ENCODE measurements at regions not wholly inside any gene's neighbourhood (a gene's known extent, or its start where the extent isn't known, plus 50 kb on each side); places are given as distances from the start of the nearest gene placed in this dataset.

DNA sequence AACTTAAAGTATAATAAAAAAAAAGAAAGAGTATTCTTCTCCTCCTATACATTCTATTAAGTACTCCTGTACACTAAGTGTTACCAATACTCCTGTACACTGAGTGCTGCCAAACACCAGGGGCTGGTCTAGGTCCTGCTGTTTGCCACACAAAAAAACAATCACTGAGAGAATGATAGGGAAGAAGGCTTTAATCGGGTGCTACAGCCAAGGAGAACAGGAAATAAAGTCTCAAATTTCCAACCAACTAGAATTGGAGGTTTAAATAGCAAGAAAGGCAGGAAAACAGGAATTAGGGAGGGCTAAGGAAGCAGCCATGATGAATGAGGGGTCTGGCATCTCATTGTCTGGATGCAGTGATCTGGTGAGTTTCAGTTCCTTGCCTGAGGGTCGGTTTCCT, 239.8 kb downstream of the ZNF674 start:
- WGBS (ENCODE audit: extremely low coverage, insufficient read length, low lambda C conversion rate), result no CpG with 5 or more reads among the region's 2 CpGs
- H3K27ac Mint-ChIP-seq, result no peak overlapping the region
- Histone ChIP-seq H4K5ac (ENCODE audit: insufficient read length, low read depth, low read length) (no peak overlapping the region), H3K56ac (ENCODE audit: insufficient read length, low read depth, low read length) (no peak overlapping the region), H3K27me3 (ENCODE audit: insufficient read depth, low read length) (no peaks in the 10 kb centered on the region), H4K8ac (replicated peaks; ENCODE audit: insufficient read length, low read depth, low read length) (no peak overlapping the region), H3K27ac (ENCODE audit: insufficient read length, low read depth, low read length) (no peak overlapping the region), H3K4ac (ENCODE audit: low read depth, low read length) (no peak overlapping the region), H3K79me2 (ENCODE audit: insufficient read depth, low read length) (no peaks in the 10 kb centered on the region), H2BK120ac (ENCODE audit: low read depth, low read length, poor library complexity, severe bottlenecking) (no peak overlapping the region), H2BK15ac (ENCODE audit: low read depth, low read length) (no peak overlapping the region), H3T11ph (ENCODE audit: low read length) (no peak overlapping the region), H3K23ac (ENCODE audit: insufficient read length, low read depth, low read length) (no peak overlapping the region), H2BK12ac (ENCODE audit: insufficient read length, low read depth, low read length) (no peak overlapping the region), H3K9me3 (ENCODE audit: control insufficient read depth, low read depth, low read length) (peaks cover 18% of the 10 kb centered on the region), H4K20me1 (ENCODE audit: control insufficient read depth, insufficient read depth, insufficient read length) (no peaks in the 10 kb centered on the region), H3K14ac (ENCODE audit: insufficient read depth, low read length) (no peak overlapping the region), H3K9ac (ENCODE audit: extremely low read depth, insufficient read length, low read length) (no peak overlapping the region), H3K23me2 (ENCODE audit: insufficient read length, low read depth, low read length, poor library complexity, severe bottlenecking) (no peaks in the 10 kb centered on the region), H2AFZ (ENCODE audit: low read length) (no peak overlapping the region), H3K18ac (ENCODE audit: insufficient read length, low read depth, low read length) (no peak overlapping the region), H4K91ac (ENCODE audit: insufficient read length, low read depth, low read length) (no peak overlapping the region), H2AK5ac (ENCODE audit: insufficient read length, low read length) (no peak overlapping the region), H2BK5ac (ENCODE audit: insufficient read length, low read length) (no peak overlapping the region), H3K4me2 (ENCODE audit: insufficient read depth, insufficient read length, low read length) (no peak overlapping the region), H3K79me1 (ENCODE audit: insufficient read depth, low read depth, low read length, poor library complexity, severe bottlenecking) (no peaks in the 10 kb centered on the region), H2BK20ac (ENCODE audit: low read depth, low read length, poor library complexity, severe bottlenecking) (no peak overlapping the region), H3K4me1 (ENCODE audit: insufficient read depth, low read length) (peaks cover 2% of the 10 kb centered on the region; the same call in 1 of the 2 replicates)
- peaks cover 11 to 29% of the 10 kb centered on the region in 2 experiments for H3K4me1 Mint-ChIP-seq
- TF ChIP-seq, protein P1, sequence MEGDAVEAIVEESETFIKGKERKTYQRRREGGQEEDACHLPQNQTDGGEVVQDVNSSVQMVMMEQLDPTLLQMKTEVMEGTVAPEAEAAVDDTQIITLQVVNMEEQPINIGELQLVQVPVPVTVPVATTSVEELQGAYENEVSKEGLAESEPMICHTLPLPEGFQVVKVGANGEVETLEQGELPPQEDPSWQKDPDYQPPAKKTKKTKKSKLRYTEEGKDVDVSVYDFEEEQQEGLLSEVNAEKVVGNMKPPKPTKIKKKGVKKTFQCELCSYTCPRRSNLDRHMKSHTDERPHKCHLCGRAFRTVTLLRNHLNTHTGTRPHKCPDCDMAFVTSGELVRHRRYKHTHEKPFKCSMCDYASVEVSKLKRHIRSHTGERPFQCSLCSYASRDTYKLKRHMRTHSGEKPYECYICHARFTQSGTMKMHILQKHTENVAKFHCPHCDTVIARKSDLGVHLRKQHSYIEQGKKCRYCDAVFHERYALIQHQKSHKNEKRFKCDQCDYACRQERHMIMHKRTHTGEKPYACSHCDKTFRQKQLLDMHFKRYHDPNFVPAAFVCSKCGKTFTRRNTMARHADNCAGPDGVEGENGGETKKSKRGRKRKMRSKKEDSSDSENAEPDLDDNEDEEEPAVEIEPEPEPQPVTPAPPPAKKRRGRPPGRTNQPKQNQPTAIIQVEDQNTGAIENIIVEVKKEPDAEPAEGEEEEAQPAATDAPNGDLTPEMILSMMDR (conservative IDR thresholded peaks at IDR 0.05), result no peak
- DNase-seq, result no peak
- peaks cover 18% of the 10 kb centered on the region for H3K27me3 Mint-ChIP-seq (ENCODE audit: low read depth)
- H3K36me3 Mint-ChIP-seq (ENCODE audit: insufficient read depth in 1 of 3, low read depth in 3 of 3), result peaks cover 18 to 27% (median 26%) of the 10 kb centered on the region in 3 experiments
- peaks cover 67 to 71% of the 10 kb centered on the region in 2 experiments for H3K9me3 Mint-ChIP-seq
- H3K4me3 Mint-ChIP-seq, result no peak overlapping the region
